Suprapubic skin (tissue), 4 donors: ENCODE measurements at regions not wholly inside any gene's neighbourhood (a gene's known extent, or its start where the extent isn't known, plus 50 kb on each side); places are given as distances from the start of the nearest gene placed in this dataset.

Experiments
- DNase-seq, 2 donors: peaks; one replicate each; pipeline ENCODE4 v3.0.0-alpha.2; 2019; ENCODE audit warnings: low spot score in 2 of 2
- H3K27ac ChIP-seq: fragments of 200-600 bp; sonication (generic); one replicate; pipeline ENCODE4 v1.5.1; 2019
- H3K27me3 ChIP-seq: fragments of 200-600 bp; sonication (generic); one replicate; pipeline ENCODE4 v1.5.1; 2019
- H3K36me3 ChIP-seq: fragments of 200-600 bp; sonication (generic); one replicate; pipeline ENCODE4 v1.5.1; 2019
- H3K4me1 ChIP-seq: fragments of 200-600 bp; sonication (generic); one replicate; pipeline ENCODE4 v1.5.1; 2019
- H3K4me3 ChIP-seq: fragments of 200-600 bp; sonication (generic); one replicate; pipeline ENCODE4 v1.5.1; 2019; ENCODE audit warnings: mild to moderate bottlenecking
- H3K9me3 ChIP-seq: fragments of 200-600 bp; sonication (generic); one replicate; pipeline ENCODE4 v1.5.1; 2019
- CTCF ChIP-seq, 2 donors: fragments of 200-600 bp in 1 of 2; fragments of 450-650 bp in 1 of 2; sonication (generic) in 1 of 2; IDR thresholded peaks; one replicate each; pipeline ENCODE4 v1.5.1; 2016 to 2019; ENCODE audit warnings: antibody characterized with exemption in 2 of 2, mild to moderate bottlenecking in 1 of 2, moderate library complexity in 1 of 2
- EP300 ChIP-seq: sonication (generic); formaldehyde crosslinking; IDR thresholded peaks from one replicate; pipeline ENCODE4 v1.6.1; 2017; ENCODE audit warnings: antibody characterized with exemption
- POLR2A ChIP-seq, 2 donors: fragments of 450-650 bp; IDR thresholded peaks; one replicate each; pipeline ENCODE4 v1.6.1; 2017; ENCODE audit warnings: antibody characterized with exemption in 2 of 2, mild to moderate bottlenecking in 2 of 2, moderate library complexity in 2 of 2
- POLR2AphosphoS5 ChIP-seq, 3 donors: sonication (generic); formaldehyde crosslinking; IDR thresholded peaks; one replicate each; pipeline ENCODE4 v1.6.1; 2017; ENCODE audit warnings: antibody characterized with exemption in 3 of 3
- WGBS: methylation state at CpG from one replicate; pipeline ENCODE4 v1.1.5; 2018; 5-methylcytosine and 5-hydroxymethylcytosine counted together

- no peak overlapping the region for H3K4me3 ChIP-seq
- no peaks in the 10 kb centered on the region for H3K4me1 ChIP-seq
- no peaks in the 10 kb centered on the region for H3K36me3 ChIP-seq
- no peaks in the 10 kb centered on the region for H3K9me3 ChIP-seq
- no peak for DNase-seq
- no peak overlapping the region for H3K27ac ChIP-seq
- H3K27me3 ChIP-seq, result no peaks in the 10 kb centered on the region
- no peak for TF ChIP-seq CTCF (IDR thresholded peaks at IDR 0.05)
- TF ChIP-seq EP300, result no peak
- TF ChIP-seq POLR2A (IDR thresholded peaks at IDR 0.05), result no peak
- no peak for TF ChIP-seq POLR2AphosphoS5 (IDR thresholded peaks at IDR 0.05)
- WGBS, result 29% methylated on average over 3 of the region's 3 CpGs
Measured at GRCh38 chr12:89936631-89937030, 228.0 kb upstream of the ATP2B1 start.

- TF ChIP-seq POLR2A (IDR thresholded peaks at IDR 0.05) (no peak), CTCF (IDR thresholded peaks at IDR 0.05) (no peak), POLR2AphosphoS5 (IDR thresholded peaks at IDR 0.05) (no peak), EP300 (no peak)
- 71% methylated on average over 6 of the region's 6 CpGs for WGBS
- Histone ChIP-seq H3K4me1 (no peaks in the 10 kb centered on the region), H3K9me3 (no peaks in the 10 kb centered on the region), H3K4me3 (no peak overlapping the region), H3K27me3 (no peaks in the 10 kb centered on the region), H3K27ac (no peak overlapping the region), H3K36me3 (no peaks in the 10 kb centered on the region)
- no peak for DNase-seq
Measured at GRCh38 chr12:89935850-89936249, 227.2 kb upstream of the ATP2B1 start.

GRCh38 chr12:89933911-89934310 lies 225.3 kb upstream of the ATP2B1 start:
- H3K4me3 ChIP-seq, result no peak overlapping the region
- no peaks in the 10 kb centered on the region for H3K9me3 ChIP-seq
- DNase-seq, result no peak
- TF ChIP-seq EP300 (no peak), POLR2A (IDR thresholded peaks at IDR 0.05) (no peak), POLR2AphosphoS5 (IDR thresholded peaks at IDR 0.05) (no peak), CTCF (IDR thresholded peaks at IDR 0.05) (no peak)
- no peak overlapping the region for H3K27ac ChIP-seq
- WGBS, result 62% methylated on average over 1 of the region's 1 CpG
- no peaks in the 10 kb centered on the region for H3K4me1 ChIP-seq
- H3K36me3 ChIP-seq, result no peaks in the 10 kb centered on the region
- no peaks in the 10 kb centered on the region for H3K27me3 ChIP-seq

GRCh38 chr12:89932954-89933353 lies 224.3 kb upstream of the ATP2B1 start:
- H3K4me3 ChIP-seq, result no peak overlapping the region
- no peaks in the 10 kb centered on the region for H3K36me3 ChIP-seq
- DNase-seq, result no peak
- TF ChIP-seq CTCF (IDR thresholded peaks at IDR 0.05), result no peak
- WGBS, result 87% methylated on average over 4 of the region's 4 CpGs
- H3K9me3 ChIP-seq, result no peaks in the 10 kb centered on the region
- no peaks in the 10 kb centered on the region for H3K4me1 ChIP-seq
- H3K27me3 ChIP-seq, result no peaks in the 10 kb centered on the region
- H3K27ac ChIP-seq, result no peak overlapping the region

- WGBS, result 94% methylated on average over 1 of the region's 1 CpG
- Histone ChIP-seq H3K36me3 (no peaks in the 10 kb centered on the region), H3K9me3 (no peaks in the 10 kb centered on the region), H3K27me3 (no peaks in the 10 kb centered on the region), H3K27ac (no peak overlapping the region), H3K4me1 (no peaks in the 10 kb centered on the region), H3K4me3 (no peak overlapping the region)
- TF ChIP-seq POLR2A (IDR thresholded peaks at IDR 0.05) (no peak), CTCF (IDR thresholded peaks at IDR 0.05) (no peak), POLR2AphosphoS5 (IDR thresholded peaks at IDR 0.05) (no peak)
- DNase-seq, result no peak
Measured at GRCh38 chr12:89928467-89928866, 219.8 kb upstream of the ATP2B1 start.
